Kidney epithelial cell (primary cell): ENCODE measurements at regions not wholly inside any gene's neighbourhood (a gene's known extent, or its start where the extent isn't known, plus 50 kb on each side); places are given as distances from the start of the nearest gene placed in this dataset.

ENCODE experiments used
- DNase-seq: peaks from one replicate; pipeline ENCODE4 v3.0.0-alpha.2; 2010; ENCODE audit warnings: low read depth
- H3K27me3 ChIP-seq: 2 replicates; pipeline ENCODE4 v1.6.0; 2011; ENCODE audit warnings: low read length; ENCODE audit not compliant: control insufficient read depth, insufficient read depth
- H3K36me3 ChIP-seq: 2 replicates; pipeline ENCODE4 v1.5.1; 2011; ENCODE audit warnings: low read length; ENCODE audit not compliant: control insufficient read depth, insufficient read depth
- H3K4me3 ChIP-seq: 2 replicates; pipeline ENCODE4 v1.5.1; 2011; ENCODE audit warnings: low read depth, mild to moderate bottlenecking, control low read depth, low read length
- TF ChIP-seq, protein P1 (sequence below): IDR thresholded peaks from 2 replicates; pipeline ENCODE4 v1.5.1; 2011; ENCODE audit warnings: mild to moderate bottlenecking, moderate library complexity, low read length, control low read depth, inconsistent platforms; ENCODE audit not compliant: insufficient read depth, poor library complexity, severe bottlenecking

DNA sequence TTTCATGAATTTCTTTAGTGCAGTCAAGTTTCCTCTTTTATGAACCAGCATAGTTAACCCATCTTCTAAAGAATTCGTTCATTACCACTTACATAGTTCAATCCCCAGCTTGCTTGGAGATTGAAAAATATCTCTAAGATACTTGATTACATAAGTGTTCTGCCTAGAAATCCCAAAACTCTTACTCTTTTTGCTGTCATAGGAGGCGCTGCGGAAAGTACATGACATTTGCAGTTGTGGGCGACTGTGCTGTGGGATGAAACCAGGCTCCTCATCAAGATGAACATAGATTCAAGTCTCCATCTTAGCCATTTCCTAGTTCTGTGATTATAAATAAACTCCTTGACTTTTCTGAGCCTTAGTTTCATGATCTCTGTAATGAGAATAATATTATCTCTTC, 107.1 kb upstream of the SORBS2 start:
- TF ChIP-seq, protein P1, sequence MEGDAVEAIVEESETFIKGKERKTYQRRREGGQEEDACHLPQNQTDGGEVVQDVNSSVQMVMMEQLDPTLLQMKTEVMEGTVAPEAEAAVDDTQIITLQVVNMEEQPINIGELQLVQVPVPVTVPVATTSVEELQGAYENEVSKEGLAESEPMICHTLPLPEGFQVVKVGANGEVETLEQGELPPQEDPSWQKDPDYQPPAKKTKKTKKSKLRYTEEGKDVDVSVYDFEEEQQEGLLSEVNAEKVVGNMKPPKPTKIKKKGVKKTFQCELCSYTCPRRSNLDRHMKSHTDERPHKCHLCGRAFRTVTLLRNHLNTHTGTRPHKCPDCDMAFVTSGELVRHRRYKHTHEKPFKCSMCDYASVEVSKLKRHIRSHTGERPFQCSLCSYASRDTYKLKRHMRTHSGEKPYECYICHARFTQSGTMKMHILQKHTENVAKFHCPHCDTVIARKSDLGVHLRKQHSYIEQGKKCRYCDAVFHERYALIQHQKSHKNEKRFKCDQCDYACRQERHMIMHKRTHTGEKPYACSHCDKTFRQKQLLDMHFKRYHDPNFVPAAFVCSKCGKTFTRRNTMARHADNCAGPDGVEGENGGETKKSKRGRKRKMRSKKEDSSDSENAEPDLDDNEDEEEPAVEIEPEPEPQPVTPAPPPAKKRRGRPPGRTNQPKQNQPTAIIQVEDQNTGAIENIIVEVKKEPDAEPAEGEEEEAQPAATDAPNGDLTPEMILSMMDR, result no peak
- no peaks in the 10 kb centered on the region for H3K36me3 ChIP-seq
- DNase-seq, result no peak
- H3K4me3 ChIP-seq, result no peak overlapping the region
- H3K27me3 ChIP-seq, result no peaks in the 10 kb centered on the region

DNA sequence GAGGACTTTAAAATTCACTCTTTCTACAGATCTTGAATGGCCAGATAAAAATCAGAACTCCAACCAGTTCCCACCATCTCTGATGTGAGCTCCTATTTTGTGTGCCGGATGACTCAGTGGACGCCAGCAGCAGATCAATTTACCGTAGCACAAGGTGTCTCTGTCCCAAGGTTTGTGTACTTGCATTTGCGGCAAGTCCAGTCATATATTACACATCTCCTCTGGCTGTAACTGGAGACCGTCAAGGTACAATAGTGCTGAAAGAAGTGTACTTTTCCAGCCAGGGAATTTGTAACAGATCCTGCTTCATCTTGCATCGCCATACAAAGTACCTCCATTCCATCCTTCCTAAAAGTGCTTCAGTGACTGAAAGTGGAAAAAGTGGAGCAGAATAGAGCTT, 108.2 kb upstream of the SORBS2 start:
- peak; percentile 86 for DNase-seq
- Histone ChIP-seq H3K27me3 (no peaks in the 10 kb centered on the region), H3K36me3 (no peaks in the 10 kb centered on the region), H3K4me3 (no peak overlapping the region)
- TF ChIP-seq, protein P1, result no peak

DNA sequence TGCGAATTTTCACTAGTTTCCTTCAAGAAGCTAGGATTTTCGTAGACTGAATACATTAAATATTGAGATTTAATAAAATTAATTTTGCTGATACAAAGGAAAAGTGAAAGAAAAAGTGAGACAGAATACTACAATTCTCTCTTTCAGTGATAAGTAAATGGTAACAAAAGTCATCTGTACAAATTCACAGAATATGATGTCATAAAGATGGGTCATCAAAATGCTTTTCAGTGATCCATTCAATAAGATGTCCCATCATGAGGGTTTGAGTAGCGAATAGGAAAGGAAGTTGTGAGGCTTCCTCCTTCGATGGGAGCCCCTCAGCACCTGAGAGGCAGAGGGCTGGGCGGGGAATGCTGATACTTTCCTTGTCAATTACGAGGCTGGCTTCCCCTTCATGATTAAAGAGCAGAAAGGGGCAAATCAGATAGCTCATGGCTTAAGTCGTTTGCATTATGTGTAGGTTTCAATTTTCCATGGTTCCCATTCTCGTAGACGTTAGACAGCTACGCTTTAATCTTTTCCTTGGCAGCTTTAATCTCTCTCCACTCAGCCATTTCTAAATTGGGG, 108.8 kb upstream of the SORBS2 start:
- no peak overlapping the region for H3K4me3 ChIP-seq
- no peaks in the 10 kb centered on the region for H3K27me3 ChIP-seq
- no peaks in the 10 kb centered on the region for H3K36me3 ChIP-seq
- TF ChIP-seq, protein P1, result no peak
- no peak for DNase-seq

DNA sequence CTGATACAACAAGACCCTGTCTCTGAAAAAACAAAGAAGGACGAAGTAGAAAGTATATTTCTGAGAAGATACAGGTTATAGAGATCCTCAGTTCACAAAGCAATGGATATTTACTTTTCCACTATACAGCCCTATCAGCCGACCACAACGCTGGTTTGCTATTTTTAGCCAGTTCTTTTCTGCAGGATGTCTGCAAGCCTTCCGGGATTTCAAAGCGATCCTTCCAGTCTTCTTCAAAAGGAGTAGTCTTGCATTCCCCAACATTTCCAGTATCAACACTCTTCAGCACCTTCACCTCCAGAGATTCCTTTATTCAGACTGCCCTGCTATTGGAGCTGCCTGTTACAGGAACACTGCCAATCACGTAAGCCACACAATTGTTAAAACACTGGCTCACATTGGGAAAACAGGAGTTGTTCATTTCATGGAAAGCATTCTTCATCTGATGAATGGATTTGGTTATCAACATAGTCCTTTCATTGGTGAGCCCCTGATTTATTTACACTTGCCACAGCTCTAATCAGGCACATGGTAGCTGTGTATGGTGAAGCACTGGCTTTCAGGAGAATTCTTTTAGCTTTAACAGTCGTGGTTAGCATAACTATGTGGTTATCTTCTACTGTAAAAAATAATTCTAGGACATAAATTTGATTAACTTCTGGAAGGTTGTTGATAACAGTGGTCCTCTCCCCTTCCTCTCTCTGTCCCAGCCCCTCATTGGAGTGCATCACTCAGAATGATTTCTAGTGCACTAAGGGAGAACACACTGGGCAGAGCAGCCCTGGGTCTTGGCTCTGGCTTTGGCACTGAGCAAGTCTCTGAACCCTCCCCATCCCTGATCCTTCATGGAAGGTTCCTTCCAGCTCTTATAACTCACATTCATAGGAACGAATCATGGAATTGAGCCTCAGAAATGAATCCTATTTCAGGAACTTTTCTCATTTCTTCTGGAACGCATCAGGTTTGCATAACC, 109.9 kb upstream of the SORBS2 start:
- H3K4me3 ChIP-seq, result no peak overlapping the region
- no peaks in the 10 kb centered on the region for H3K36me3 ChIP-seq
- DNase-seq, result no peak
- TF ChIP-seq, protein P1, result no peak
- H3K27me3 ChIP-seq, result no peaks in the 10 kb centered on the region

DNA sequence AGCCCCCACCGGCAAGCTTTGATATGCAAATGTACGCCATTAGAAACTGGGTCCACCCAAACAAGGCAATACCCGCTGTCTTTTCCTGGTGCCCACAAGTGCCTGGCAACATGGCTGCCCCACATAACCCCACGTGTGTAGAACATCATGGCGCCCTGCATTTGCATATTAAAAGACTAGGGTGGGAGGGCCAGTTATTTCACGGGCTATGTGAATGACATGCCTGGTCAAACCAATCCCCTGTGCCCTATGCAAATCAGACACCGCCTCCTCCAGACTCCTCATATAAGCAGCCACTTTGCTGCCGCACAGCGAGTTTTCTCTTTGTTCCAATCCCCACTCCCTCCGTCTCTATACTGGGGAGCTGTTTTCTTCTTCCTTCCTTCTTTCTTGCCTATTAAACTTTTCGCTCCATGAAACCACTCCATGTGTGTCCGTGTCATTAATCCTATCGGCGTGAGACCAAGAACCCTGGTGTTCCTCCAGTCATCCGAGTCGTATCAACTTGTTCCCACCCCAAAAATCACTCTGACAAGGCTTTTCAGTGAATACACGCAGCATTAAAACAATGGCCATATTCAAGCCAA, 112.6 kb upstream of the SORBS2 start:
- no peaks in the 10 kb centered on the region for H3K36me3 ChIP-seq
- no peak for DNase-seq
- TF ChIP-seq, protein P1, result no peak
- H3K27me3 ChIP-seq, result no peaks in the 10 kb centered on the region
- no peak overlapping the region for H3K4me3 ChIP-seq
